Right lobe of liver (tissue), 4 donors: ENCODE measurements at regions not wholly inside any gene's neighbourhood (a gene's known extent, or its start where the extent isn't known, plus 50 kb on each side); places are given as distances from the start of the nearest gene placed in this dataset.

Experiments used
- POLR2A ChIP-seq: fragments of 450-650 bp; IDR thresholded peaks from one replicate; pipeline ENCODE4 v1.6.1; 2017; ENCODE audit warnings: antibody characterized with exemption, mild to moderate bottlenecking
- TF ChIP-seq, protein P1 (sequence below), 4 donors: fragments of 200-600 bp in 3 of 4; fragments of 450-650 bp in 1 of 4; IDR thresholded peaks; one replicate each; pipeline versions ENCODE4 v1.5.1 to v1.8.0; 2016 to 2022; ENCODE audit warnings: antibody characterized with exemption in 4 of 4, mild to moderate bottlenecking in 2 of 4
- donor health status: DM: no; HTN: no; CAD: no.
- donor health status: DM: no; HTN: no; CAD: no.
- donor health status: DM: no; HTN: yes; CAD: no.

DNA sequence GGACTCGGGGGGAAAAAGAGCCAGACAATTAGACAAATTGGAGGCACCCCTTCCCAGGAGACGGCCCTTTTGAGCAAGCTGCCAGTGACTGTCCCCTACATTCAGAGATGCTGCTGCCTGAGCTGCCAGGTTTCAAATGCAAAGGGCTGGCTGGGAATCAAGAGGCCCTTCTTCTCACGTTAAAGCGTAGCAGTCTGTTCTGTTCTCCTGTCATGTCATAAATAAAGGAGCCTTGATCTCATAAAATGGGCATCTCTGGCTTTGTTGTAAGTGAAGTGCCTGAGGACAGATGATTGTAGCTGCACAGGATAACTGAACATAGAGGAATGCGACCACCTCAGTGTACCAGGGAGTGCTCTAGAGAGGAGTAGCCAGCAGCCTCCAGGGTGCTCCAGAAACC, 917.9 kb downstream of the GRID1 start:
- TF ChIP-seq, protein P1, sequence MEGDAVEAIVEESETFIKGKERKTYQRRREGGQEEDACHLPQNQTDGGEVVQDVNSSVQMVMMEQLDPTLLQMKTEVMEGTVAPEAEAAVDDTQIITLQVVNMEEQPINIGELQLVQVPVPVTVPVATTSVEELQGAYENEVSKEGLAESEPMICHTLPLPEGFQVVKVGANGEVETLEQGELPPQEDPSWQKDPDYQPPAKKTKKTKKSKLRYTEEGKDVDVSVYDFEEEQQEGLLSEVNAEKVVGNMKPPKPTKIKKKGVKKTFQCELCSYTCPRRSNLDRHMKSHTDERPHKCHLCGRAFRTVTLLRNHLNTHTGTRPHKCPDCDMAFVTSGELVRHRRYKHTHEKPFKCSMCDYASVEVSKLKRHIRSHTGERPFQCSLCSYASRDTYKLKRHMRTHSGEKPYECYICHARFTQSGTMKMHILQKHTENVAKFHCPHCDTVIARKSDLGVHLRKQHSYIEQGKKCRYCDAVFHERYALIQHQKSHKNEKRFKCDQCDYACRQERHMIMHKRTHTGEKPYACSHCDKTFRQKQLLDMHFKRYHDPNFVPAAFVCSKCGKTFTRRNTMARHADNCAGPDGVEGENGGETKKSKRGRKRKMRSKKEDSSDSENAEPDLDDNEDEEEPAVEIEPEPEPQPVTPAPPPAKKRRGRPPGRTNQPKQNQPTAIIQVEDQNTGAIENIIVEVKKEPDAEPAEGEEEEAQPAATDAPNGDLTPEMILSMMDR (IDR thresholded peaks at IDR 0.05), result no peak
- TF ChIP-seq POLR2A, result no peak
